Cardiac muscle cell (in vitro differentiated cells and primary cell): ENCODE measurements at regions not wholly inside any gene's neighbourhood (a gene's known extent, or its start where the extent isn't known, plus 50 kb on each side); places are given as distances from the start of the nearest gene placed in this dataset.

Experiments used
- DNase-seq, 2 donors: peaks; one replicate each; pipeline versions ENCODE4 v3.0.0 to v3.0.0-alpha.2; 2010 to 2017; ENCODE audit warnings: low read depth in 1 of 2, low spot score in 1 of 2
- H3K27ac ChIP-seq: fragments of 200-600 bp; sonication (generic); 2 replicates; pipeline ENCODE4 v1.5.1; 2016
- H3K27me3 ChIP-seq: fragments of 200-600 bp; sonication (generic); 2 replicates; pipeline ENCODE4 v1.6.0; 2016; ENCODE audit warnings: control low read depth
- H3K36me3 ChIP-seq: fragments of 200-600 bp; sonication (generic); 2 replicates; pipeline ENCODE4 v1.5.1; 2016; ENCODE audit warnings: control low read depth
- H3K4me1 ChIP-seq: fragments of 200-600 bp; sonication (generic); 2 replicates; pipeline ENCODE4 v1.8.1; 2017; ENCODE audit warnings: low read depth, mild to moderate bottlenecking, mixed run types
- H3K4me3 ChIP-seq: fragments of 200-600 bp; sonication (generic); 2 replicates; pipeline ENCODE4 v1.5.1; 2016; ENCODE audit warnings: mild to moderate bottlenecking
- H3K9me3 ChIP-seq: fragments of 200-600 bp; sonication (generic); 2 replicates; pipeline ENCODE4 v1.5.1; 2017; ENCODE audit warnings: low read depth, mild to moderate bottlenecking, control low read depth
- CTCF ChIP-seq: IDR thresholded peaks from 2 replicates; pipeline ENCODE4 v1.5.1; 2012; ENCODE audit warnings: low read depth, mild to moderate bottlenecking, low read length

- H3K27ac ChIP-seq: no peak overlapping the region
- TF ChIP-seq CTCF: no peak
- no peaks in the 10 kb centered on the region for H3K4me1 ChIP-seq
- H3K4me3 ChIP-seq: no peak overlapping the region
- DNase-seq: no peak
- H3K9me3 ChIP-seq: no peaks in the 10 kb centered on the region
- H3K36me3 ChIP-seq: no peaks in the 10 kb centered on the region
- no peaks in the 10 kb centered on the region for H3K27me3 ChIP-seq
Measured at GRCh38 chr7:132713893-132714292, 137.6 kb upstream of the PLXNA4 start.

GRCh38 chr7:132709971-132710567 is 133.8 kb upstream of the PLXNA4 start:
- peak; percentile 65 for TF ChIP-seq CTCF
- no peaks in the 10 kb centered on the region for H3K27me3 ChIP-seq
- DNase-seq: peak; percentile 37 to 62
- no peaks in the 10 kb centered on the region for H3K9me3 ChIP-seq
- H3K36me3 ChIP-seq: no peaks in the 10 kb centered on the region
- no peak overlapping the region for H3K4me3 ChIP-seq
- H3K27ac ChIP-seq: no peak overlapping the region
- no peaks in the 10 kb centered on the region for H3K4me1 ChIP-seq

GRCh38 chr7:132708470-132708869 is 132.2 kb upstream of the PLXNA4 start:
- no peak for DNase-seq
- no peak for TF ChIP-seq CTCF
- no peaks in the 10 kb centered on the region for H3K9me3 ChIP-seq

GRCh38 chr7:132705146-132705545 is 128.9 kb upstream of the PLXNA4 start:
- TF ChIP-seq CTCF: no peak
- Histone ChIP-seq H3K4me1 (no peaks in the 10 kb centered on the region), H3K27ac (no peak overlapping the region), H3K36me3 (no peaks in the 10 kb centered on the region), H3K9me3 (no peaks in the 10 kb centered on the region), H3K27me3 (no peaks in the 10 kb centered on the region), H3K4me3 (no peak overlapping the region)
- peak in 1 of 2 donors; percentile 16 for DNase-seq

More at GRCh38 chr7:132708470-132708869, 132.2 kb upstream of the PLXNA4 start:
- Histone ChIP-seq H3K27me3 (no peaks in the 10 kb centered on the region), H3K4me1 (no peaks in the 10 kb centered on the region), H3K36me3 (no peaks in the 10 kb centered on the region), H3K4me3 (no peak overlapping the region), H3K27ac (no peak overlapping the region)

- DNase-seq: no peak
- TF ChIP-seq CTCF: no peak
- H3K27me3 ChIP-seq: no peaks in the 10 kb centered on the region
Measured at GRCh38 chr7:132703742-132704141, 127.5 kb upstream of the PLXNA4 start.

More at GRCh38 chr7:132703742-132704141, 127.5 kb upstream of the PLXNA4 start:
- H3K27ac ChIP-seq: no peak overlapping the region
- no peaks in the 10 kb centered on the region for H3K36me3 ChIP-seq
- no peaks in the 10 kb centered on the region for H3K4me1 ChIP-seq
- no peaks in the 10 kb centered on the region for H3K9me3 ChIP-seq
- no peak overlapping the region for H3K4me3 ChIP-seq
